Endothelial cell (in vitro differentiated cells): ENCODE measurements at regions not wholly inside any gene's neighbourhood (a gene's known extent, or its start where the extent isn't known, plus 50 kb on each side); places are given as distances from the start of the nearest gene placed in this dataset.

Experiments
- DNase-seq: peaks from one replicate; pipeline ENCODE4 v3.0.0; 2021; ENCODE audit warnings: low spot score
- H3K27ac Mint-ChIP-seq: one replicate; pipeline ENCODE4 v1.8.0; 2021; ENCODE audit warnings: mixed read lengths, inconsistent platforms; ENCODE audit not compliant: unreplicated experiment
- H3K27me3 Mint-ChIP-seq: one replicate; pipeline ENCODE4 v1.8.0; 2021; ENCODE audit warnings: mild to moderate bottlenecking, moderate library complexity, mixed read lengths, inconsistent platforms; ENCODE audit not compliant: unreplicated experiment
- H3K36me3 Mint-ChIP-seq: one replicate; pipeline ENCODE4 v1.8.0; 2021; ENCODE audit warnings: mild to moderate bottlenecking, low read depth, mixed read lengths, inconsistent platforms; ENCODE audit not compliant: unreplicated experiment
- H3K4me1 Mint-ChIP-seq: one replicate; pipeline ENCODE4 v1.8.0; 2021; ENCODE audit warnings: mild to moderate bottlenecking, mixed read lengths, inconsistent platforms; ENCODE audit not compliant: unreplicated experiment
- H3K4me3 Mint-ChIP-seq: one replicate; pipeline ENCODE4 v1.8.0; 2021; ENCODE audit warnings: mild to moderate bottlenecking, mixed read lengths, inconsistent platforms; ENCODE audit not compliant: unreplicated experiment
- H3K9me3 Mint-ChIP-seq: one replicate; pipeline ENCODE4 v1.8.0; 2021; ENCODE audit warnings: mixed read lengths, inconsistent platforms; ENCODE audit not compliant: unreplicated experiment
- TF ChIP-seq, protein P1 (sequence below): fragments of 200-600 bp; sonication (generic); IDR thresholded peaks from one replicate; pipeline ENCODE4 v1.5.0; 2021; ENCODE audit warnings: antibody characterized with exemption; ENCODE audit not compliant: unreplicated experiment

- no peak overlapping the region for H3K4me3 Mint-ChIP-seq
- no peak overlapping the region for H3K27ac Mint-ChIP-seq
- no peaks in the 10 kb centered on the region for H3K27me3 Mint-ChIP-seq
- H3K36me3 Mint-ChIP-seq: no peaks in the 10 kb centered on the region
- H3K4me1 Mint-ChIP-seq: no peaks in the 10 kb centered on the region
- no peak for DNase-seq
- TF ChIP-seq, protein P1, sequence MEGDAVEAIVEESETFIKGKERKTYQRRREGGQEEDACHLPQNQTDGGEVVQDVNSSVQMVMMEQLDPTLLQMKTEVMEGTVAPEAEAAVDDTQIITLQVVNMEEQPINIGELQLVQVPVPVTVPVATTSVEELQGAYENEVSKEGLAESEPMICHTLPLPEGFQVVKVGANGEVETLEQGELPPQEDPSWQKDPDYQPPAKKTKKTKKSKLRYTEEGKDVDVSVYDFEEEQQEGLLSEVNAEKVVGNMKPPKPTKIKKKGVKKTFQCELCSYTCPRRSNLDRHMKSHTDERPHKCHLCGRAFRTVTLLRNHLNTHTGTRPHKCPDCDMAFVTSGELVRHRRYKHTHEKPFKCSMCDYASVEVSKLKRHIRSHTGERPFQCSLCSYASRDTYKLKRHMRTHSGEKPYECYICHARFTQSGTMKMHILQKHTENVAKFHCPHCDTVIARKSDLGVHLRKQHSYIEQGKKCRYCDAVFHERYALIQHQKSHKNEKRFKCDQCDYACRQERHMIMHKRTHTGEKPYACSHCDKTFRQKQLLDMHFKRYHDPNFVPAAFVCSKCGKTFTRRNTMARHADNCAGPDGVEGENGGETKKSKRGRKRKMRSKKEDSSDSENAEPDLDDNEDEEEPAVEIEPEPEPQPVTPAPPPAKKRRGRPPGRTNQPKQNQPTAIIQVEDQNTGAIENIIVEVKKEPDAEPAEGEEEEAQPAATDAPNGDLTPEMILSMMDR: no peak
- no peaks in the 10 kb centered on the region for H3K9me3 Mint-ChIP-seq
These were observed 853.2 kb downstream of the SORCS3 start for GRCh38 chr10:105494303-105494702.

GRCh38 chr10:105473170-105473569 lies 832.1 kb downstream of the SORCS3 start:
- Mint-ChIP-seq H3K27me3 (no peaks in the 10 kb centered on the region), H3K4me3 (no peak overlapping the region), H3K36me3 (no peaks in the 10 kb centered on the region), H3K9me3 (no peaks in the 10 kb centered on the region), H3K4me1 (no peaks in the 10 kb centered on the region), H3K27ac (no peak overlapping the region)
- TF ChIP-seq, protein P1: no peak
- no peak for DNase-seq

- Mint-ChIP-seq H3K9me3 (no peaks in the 10 kb centered on the region), H3K4me1 (no peaks in the 10 kb centered on the region), H3K4me3 (no peak overlapping the region), H3K27me3 (no peaks in the 10 kb centered on the region), H3K36me3 (no peaks in the 10 kb centered on the region), H3K27ac (no peak overlapping the region)
- TF ChIP-seq, protein P1: no peak
- DNase-seq: no peak
These were observed 827.7 kb downstream of the SORCS3 start for GRCh38 chr10:105468759-105469158.

DNA sequence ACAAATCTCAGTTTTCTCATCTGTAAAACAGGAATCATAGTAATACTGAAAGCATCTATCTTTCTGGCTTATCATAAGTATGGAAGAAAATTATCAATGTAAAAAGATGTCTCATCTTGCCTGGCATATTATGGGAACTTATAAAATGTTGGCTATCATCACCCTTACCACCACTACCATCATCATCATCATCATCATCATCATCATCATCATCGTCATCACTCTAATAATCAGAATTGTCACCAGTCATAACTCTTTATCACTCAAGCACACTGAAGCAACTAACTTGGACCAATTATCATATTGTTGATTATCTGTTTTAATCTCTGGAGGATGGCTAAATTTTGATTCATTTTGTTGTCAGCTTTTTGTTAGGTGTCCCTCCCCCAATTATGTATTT lies 825.4 kb downstream of the SORCS3 start:
- DNase-seq: no peak
- TF ChIP-seq, protein P1: no peak
- no peaks in the 10 kb centered on the region for H3K9me3 Mint-ChIP-seq

GRCh38 chr10:105434970-105435369 lies 793.9 kb downstream of the SORCS3 start:
- no peak overlapping the region for H3K4me3 Mint-ChIP-seq
- no peaks in the 10 kb centered on the region for H3K9me3 Mint-ChIP-seq
- H3K36me3 Mint-ChIP-seq: no peaks in the 10 kb centered on the region
- H3K27ac Mint-ChIP-seq: no peak overlapping the region
- H3K4me1 Mint-ChIP-seq: no peaks in the 10 kb centered on the region
- H3K27me3 Mint-ChIP-seq: no peaks in the 10 kb centered on the region
- DNase-seq: no peak
- TF ChIP-seq, protein P1: no peak

More for the DNA sequence above, 825.4 kb downstream of the SORCS3 start:
- Mint-ChIP-seq H3K4me3 (no peak overlapping the region), H3K4me1 (no peaks in the 10 kb centered on the region), H3K27me3 (no peaks in the 10 kb centered on the region), H3K27ac (no peak overlapping the region), H3K36me3 (no peaks in the 10 kb centered on the region)
